SK-N-SH (cell line): ENCODE measurements at regions not wholly inside any gene's neighbourhood (a gene's known extent, or its start where the extent isn't known, plus 50 kb on each side); places are given as distances from the start of the nearest gene placed in this dataset.

Source experiments
- CTCF ChIA-PET: fragments of 300-600, 350-600 bp; formaldehyde crosslinking; extraction: SDS; loops from one replicate; lab custom pipeline; 2021; lab: Yijun Ruan, JAX
- POLR2A ChIA-PET: fragments of 350-600 bp; sonication (Branson Sonifier 250); formaldehyde crosslinking; extraction: SDS; loops from one replicate; lab custom pipeline; 2020; ENCODE audit warnings: antibody characterized with exemption, inconsistent platforms; lab: Yijun Ruan, JAX
- DNase-seq: peaks from one replicate; pipeline ENCODE4 v3.0.0; 2012
- H2AFZ ChIP-seq: fragments of 200-600 bp; sonication (generic); 2 replicates; pipeline ENCODE4 v1.8.1; 2016; ENCODE audit warnings: antibody characterized with exemption, mild to moderate bottlenecking, low read depth
- H3F3A ChIP-seq: fragments of 200-600 bp; sonication (generic); replicated peaks from 2 replicates; pipeline ENCODE3; 2016; ENCODE audit warnings: antibody characterized with exemption, mild to moderate bottlenecking; ENCODE audit not compliant: insufficient read depth
- H3K27ac ChIP-seq, 2 experiments: fragments of 200-500 bp in 1 of 2; fragments of 200-600 bp in 1 of 2; sonication (Bioruptor generic) in 1 of 2; sonication (generic), shearing (Covaris generic) in 1 of 2; 2 replicates each; pipeline versions ENCODE4 v1.5.1 to v1.6.1; 2014 to 2016; ENCODE audit warnings: low read depth in 2 of 2, inconsistent platforms in 1 of 2, low read length in 1 of 2, mild to moderate bottlenecking in 1 of 2, mixed read lengths in 1 of 2
- H3K27me3 ChIP-seq: fragments of 200-600 bp; sonication (generic), shearing (Covaris generic); 2 replicates; pipeline ENCODE4 v1.6.1; 2016; ENCODE audit warnings: mixed run types; ENCODE audit not compliant: insufficient read depth
- H3K36me3 ChIP-seq, 2 experiments: fragments of 200-500 bp in 1 of 2; fragments of 200-600 bp in 1 of 2; sonication (Bioruptor generic) in 1 of 2; sonication (generic) in 1 of 2; replicated peaks in 1 of 2; 2 replicates each; pipeline versions ENCODE3 to v1.5.1; 2014 to 2016; ENCODE audit warnings: low read length in 1 of 2, mild to moderate bottlenecking in 1 of 2; ENCODE audit not compliant: insufficient read depth in 2 of 2, control insufficient read depth in 1 of 2
- H3K4me1 ChIP-seq, 2 experiments: fragments of 200-500 bp in 1 of 2; fragments of 200-600 bp in 1 of 2; sonication (Bioruptor generic) in 1 of 2; sonication (generic), shearing (Covaris generic) in 1 of 2; 2 replicates each; pipeline versions ENCODE4 v1.5.1 to v1.6.1; 2014 to 2016; ENCODE audit warnings: low read depth in 1 of 2, low read length in 1 of 2, mixed run types in 1 of 2; ENCODE audit not compliant: insufficient read depth in 2 of 2, control insufficient read depth in 1 of 2
- H3K4me2 ChIP-seq: fragments of 200-600 bp; sonication (generic), shearing (Covaris generic); 2 replicates; pipeline ENCODE4 v1.6.1; 2017; ENCODE audit warnings: mixed run types
- H3K4me3 ChIP-seq, 2 experiments: fragments of 200-500 bp in 1 of 2; fragments of 200-600 bp in 1 of 2; sonication (Bioruptor generic) in 1 of 2; sonication (generic), shearing (Covaris generic) in 1 of 2; 2 replicates each; pipeline versions ENCODE4 v1.5.1 to v1.8.1; 2014 to 2016; ENCODE audit warnings: low read depth in 2 of 2, inconsistent platforms in 1 of 2, low read length in 1 of 2, mild to moderate bottlenecking in 1 of 2, mixed read lengths in 1 of 2, moderate library complexity in 1 of 2
- H3K79me2 ChIP-seq: fragments of 200-600 bp; sonication (generic); 2 replicates; pipeline ENCODE4 v1.8.1; 2017; ENCODE audit warnings: mild to moderate bottlenecking; ENCODE audit not compliant: insufficient read depth
- H3K9ac ChIP-seq: fragments of 200-600 bp; sonication (generic); 2 replicates; pipeline ENCODE4 v1.6.1; 2017; ENCODE audit warnings: mixed run types
- H3K9me2 ChIP-seq: fragments of 200-600 bp; sonication (generic); 2 replicates; pipeline ENCODE4 v1.6.1; 2017; ENCODE audit warnings: mixed run types
- H3K9me3 ChIP-seq: fragments of 200-600 bp; sonication (generic); 2 replicates; pipeline ENCODE4 v1.6.1; 2017; ENCODE audit warnings: mixed run types, mild to moderate bottlenecking, moderate library complexity
- H4K20me1 ChIP-seq: fragments of 200-600 bp; sonication (generic); 2 replicates; pipeline ENCODE4 v1.6.1; 2017; ENCODE audit warnings: mild to moderate bottlenecking, mixed run types; ENCODE audit not compliant: insufficient read depth
- CHD2 ChIP-seq: fragments of 150-350 bp; IDR thresholded peaks from 2 replicates; pipeline ENCODE4 v1.6.1; 2018; ENCODE audit warnings: low read length; ENCODE audit not compliant: partially characterized antibody
- ELF1 ChIP-seq: IDR thresholded peaks from 2 replicates; pipeline ENCODE4 v1.4.0; 2012
- EP300 ChIP-seq, 2 experiments: IDR thresholded peaks; 2 replicates each; pipeline versions ENCODE4 v1.4.0 to v1.6.1; 2012; ENCODE audit warnings: borderline replicate concordance in 1 of 2, low read depth in 1 of 2, low read length in 1 of 2
- EZH2phosphoT487 ChIP-seq: fragments of 200-600 bp; sonication (generic); IDR thresholded peaks from 2 replicates; pipeline ENCODE4 v1.6.1; 2017; ENCODE audit warnings: low read depth, mixed run types, mild to moderate bottlenecking, antibody characterized with exemption, moderate library complexity, borderline replicate concordance
- FOSL2 ChIP-seq: IDR thresholded peaks from 2 replicates; pipeline ENCODE4 v1.4.0; 2012; ENCODE audit warnings: low read depth, mild to moderate bottlenecking, moderate library complexity, borderline replicate concordance
- GATA2 ChIP-seq: sonication (generic); formaldehyde crosslinking; IDR thresholded peaks from 2 replicates; pipeline ENCODE4 v1.5.0; 2020; ENCODE audit warnings: mild to moderate bottlenecking, missing genetic modification reagents
- MXI1 ChIP-seq: IDR thresholded peaks from 2 replicates; pipeline ENCODE4 v1.6.1; 2012; ENCODE audit warnings: mild to moderate bottlenecking, low read depth, low read length, improper control_type of control experiment
- RFX5 ChIP-seq: IDR thresholded peaks from 2 replicates; pipeline ENCODE4 v1.6.1; 2012; ENCODE audit warnings: mild to moderate bottlenecking, improper control_type of control experiment, low read length
- SMC3 ChIP-seq: IDR thresholded peaks from 2 replicates; pipeline ENCODE4 v1.6.1; 2012; ENCODE audit warnings: low read depth, low read length, improper control_type of control experiment
- TCF12 ChIP-seq: IDR thresholded peaks from 2 replicates; pipeline ENCODE4 v1.4.0; 2012
- TEAD4 ChIP-seq: IDR thresholded peaks from 2 replicates; pipeline ENCODE4 v1.4.0; 2012; ENCODE audit warnings: mild to moderate bottlenecking, borderline replicate concordance; ENCODE audit not compliant: insufficient read depth
- WGBS: methylation state at CpG from one replicate; pipeline ENCODE4 v1.1.6; 2017; ENCODE audit warnings: low lambda C conversion rate; 5-methylcytosine and 5-hydroxymethylcytosine counted together
- TF ChIP-seq, protein P1 (sequence below): IDR thresholded peaks from 2 replicates; pipeline ENCODE4 v1.4.0; 2012; ENCODE audit warnings: low read depth
- TF ChIP-seq, protein P2 (sequence below): IDR thresholded peaks from 2 replicates; pipeline ENCODE4 v1.6.1; 2012; ENCODE audit warnings: mild to moderate bottlenecking, low read depth, low read length, moderate library complexity
- TF ChIP-seq, protein P3 (sequence below): fragments of 150-350 bp; IDR thresholded peaks from 2 replicates; pipeline ENCODE4 v1.6.1; 2017; ENCODE audit warnings: antibody characterized with exemption, low read length, low read depth, borderline replicate concordance
- TF ChIP-seq, protein P4 (sequence below): fragments of 200-600 bp; sonication (generic); IDR thresholded peaks from 2 replicates; pipeline ENCODE4 v1.6.1; 2017; ENCODE audit warnings: antibody characterized with exemption, mild to moderate bottlenecking, moderate library complexity
- TF ChIP-seq, protein P5 (sequence below): IDR thresholded peaks from 2 replicates; pipeline ENCODE4 v1.4.0; 2012; ENCODE audit warnings: low read depth, borderline replicate concordance
- TF ChIP-seq, protein P6 (sequence below): IDR thresholded peaks from 2 replicates; pipeline ENCODE4; 2012
- TF ChIP-seq, protein P7 (sequence below): IDR thresholded peaks from 2 replicates; pipeline ENCODE4 v1.4.0; 2012; ENCODE audit warnings: low read depth, borderline replicate concordance

DNA sequence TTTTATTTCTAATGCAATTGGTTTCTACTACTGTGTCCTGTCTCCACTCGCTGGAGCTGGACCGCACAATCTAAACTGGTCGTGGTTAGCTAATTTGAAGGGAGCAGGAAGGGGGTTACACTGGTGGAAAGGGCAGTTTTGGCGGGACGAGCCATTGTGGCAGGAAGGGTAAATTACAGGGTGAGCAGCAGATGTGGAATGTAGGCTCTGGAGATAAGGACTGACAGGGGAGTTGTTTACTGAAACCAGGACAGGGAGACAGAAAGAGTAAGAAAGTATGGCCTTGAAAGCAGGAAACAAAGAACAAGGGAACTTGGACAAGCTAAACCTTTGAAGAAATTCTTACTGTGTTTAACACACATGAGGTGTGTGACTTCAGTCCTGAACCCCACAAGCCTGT lies 147.8 kb downstream of the ATXN7L3B start:
- Histone ChIP-seq H3K4me2 (no peak overlapping the region), H3F3A (no peaks in the 10 kb centered on the region), H3K27me3 (no peaks in the 10 kb centered on the region), H3K36me3 (no peaks in the 10 kb centered on the region), H3K9me2 (no peaks in the 10 kb centered on the region), H3K4me1 (no peaks in the 10 kb centered on the region), H3K9me3 (no peaks in the 10 kb centered on the region), H2AFZ (no peak overlapping the region), H3K79me2 (no peaks in the 10 kb centered on the region), H4K20me1 (no peaks in the 10 kb centered on the region), H3K9ac (no peak overlapping the region), H3K4me3 (no peak overlapping the region), H3K27ac (no peak overlapping the region)
- DNase-seq, result no peak
- 32% methylated on average over 5 of the region's 5 CpGs for WGBS
- TF ChIP-seq, protein P1, sequence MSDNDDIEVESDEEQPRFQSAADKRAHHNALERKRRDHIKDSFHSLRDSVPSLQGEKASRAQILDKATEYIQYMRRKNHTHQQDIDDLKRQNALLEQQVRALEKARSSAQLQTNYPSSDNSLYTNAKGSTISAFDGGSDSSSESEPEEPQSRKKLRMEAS, result no peak
- TF ChIP-seq MXI1, result no peak
- TF ChIP-seq RFX5, result no peak
- TF ChIP-seq ELF1, result no peak
- TF ChIP-seq, protein P2, sequence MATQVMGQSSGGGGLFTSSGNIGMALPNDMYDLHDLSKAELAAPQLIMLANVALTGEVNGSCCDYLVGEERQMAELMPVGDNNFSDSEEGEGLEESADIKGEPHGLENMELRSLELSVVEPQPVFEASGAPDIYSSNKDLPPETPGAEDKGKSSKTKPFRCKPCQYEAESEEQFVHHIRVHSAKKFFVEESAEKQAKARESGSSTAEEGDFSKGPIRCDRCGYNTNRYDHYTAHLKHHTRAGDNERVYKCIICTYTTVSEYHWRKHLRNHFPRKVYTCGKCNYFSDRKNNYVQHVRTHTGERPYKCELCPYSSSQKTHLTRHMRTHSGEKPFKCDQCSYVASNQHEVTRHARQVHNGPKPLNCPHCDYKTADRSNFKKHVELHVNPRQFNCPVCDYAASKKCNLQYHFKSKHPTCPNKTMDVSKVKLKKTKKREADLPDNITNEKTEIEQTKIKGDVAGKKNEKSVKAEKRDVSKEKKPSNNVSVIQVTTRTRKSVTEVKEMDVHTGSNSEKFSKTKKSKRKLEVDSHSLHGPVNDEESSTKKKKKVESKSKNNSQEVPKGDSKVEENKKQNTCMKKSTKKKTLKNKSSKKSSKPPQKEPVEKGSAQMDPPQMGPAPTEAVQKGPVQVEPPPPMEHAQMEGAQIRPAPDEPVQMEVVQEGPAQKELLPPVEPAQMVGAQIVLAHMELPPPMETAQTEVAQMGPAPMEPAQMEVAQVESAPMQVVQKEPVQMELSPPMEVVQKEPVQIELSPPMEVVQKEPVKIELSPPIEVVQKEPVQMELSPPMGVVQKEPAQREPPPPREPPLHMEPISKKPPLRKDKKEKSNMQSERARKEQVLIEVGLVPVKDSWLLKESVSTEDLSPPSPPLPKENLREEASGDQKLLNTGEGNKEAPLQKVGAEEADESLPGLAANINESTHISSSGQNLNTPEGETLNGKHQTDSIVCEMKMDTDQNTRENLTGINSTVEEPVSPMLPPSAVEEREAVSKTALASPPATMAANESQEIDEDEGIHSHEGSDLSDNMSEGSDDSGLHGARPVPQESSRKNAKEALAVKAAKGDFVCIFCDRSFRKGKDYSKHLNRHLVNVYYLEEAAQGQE, result no peak
- TF ChIP-seq SMC3, result no peak
- TF ChIP-seq EZH2phosphoT487, result no peak
- TF ChIP-seq, protein P3, sequence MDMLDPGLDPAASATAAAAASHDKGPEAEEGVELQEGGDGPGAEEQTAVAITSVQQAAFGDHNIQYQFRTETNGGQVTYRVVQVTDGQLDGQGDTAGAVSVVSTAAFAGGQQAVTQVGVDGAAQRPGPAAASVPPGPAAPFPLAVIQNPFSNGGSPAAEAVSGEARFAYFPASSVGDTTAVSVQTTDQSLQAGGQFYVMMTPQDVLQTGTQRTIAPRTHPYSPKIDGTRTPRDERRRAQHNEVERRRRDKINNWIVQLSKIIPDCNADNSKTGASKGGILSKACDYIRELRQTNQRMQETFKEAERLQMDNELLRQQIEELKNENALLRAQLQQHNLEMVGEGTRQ, result no peak
- TF ChIP-seq CHD2, result no peak
- TF ChIP-seq EP300 (IDR thresholded peaks at IDR 0.05; ENCODE audit: borderline replicate concordance in 1 of 2, low read depth in 1 of 2, low read length in 1 of 2), result no peak
- no peak for TF ChIP-seq FOSL2
- no peak for TF ChIP-seq TCF12
- no peak for TF ChIP-seq GATA2
- TF ChIP-seq, protein P4, sequence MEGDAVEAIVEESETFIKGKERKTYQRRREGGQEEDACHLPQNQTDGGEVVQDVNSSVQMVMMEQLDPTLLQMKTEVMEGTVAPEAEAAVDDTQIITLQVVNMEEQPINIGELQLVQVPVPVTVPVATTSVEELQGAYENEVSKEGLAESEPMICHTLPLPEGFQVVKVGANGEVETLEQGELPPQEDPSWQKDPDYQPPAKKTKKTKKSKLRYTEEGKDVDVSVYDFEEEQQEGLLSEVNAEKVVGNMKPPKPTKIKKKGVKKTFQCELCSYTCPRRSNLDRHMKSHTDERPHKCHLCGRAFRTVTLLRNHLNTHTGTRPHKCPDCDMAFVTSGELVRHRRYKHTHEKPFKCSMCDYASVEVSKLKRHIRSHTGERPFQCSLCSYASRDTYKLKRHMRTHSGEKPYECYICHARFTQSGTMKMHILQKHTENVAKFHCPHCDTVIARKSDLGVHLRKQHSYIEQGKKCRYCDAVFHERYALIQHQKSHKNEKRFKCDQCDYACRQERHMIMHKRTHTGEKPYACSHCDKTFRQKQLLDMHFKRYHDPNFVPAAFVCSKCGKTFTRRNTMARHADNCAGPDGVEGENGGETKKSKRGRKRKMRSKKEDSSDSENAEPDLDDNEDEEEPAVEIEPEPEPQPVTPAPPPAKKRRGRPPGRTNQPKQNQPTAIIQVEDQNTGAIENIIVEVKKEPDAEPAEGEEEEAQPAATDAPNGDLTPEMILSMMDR, result no peak
- TF ChIP-seq, protein P5, sequence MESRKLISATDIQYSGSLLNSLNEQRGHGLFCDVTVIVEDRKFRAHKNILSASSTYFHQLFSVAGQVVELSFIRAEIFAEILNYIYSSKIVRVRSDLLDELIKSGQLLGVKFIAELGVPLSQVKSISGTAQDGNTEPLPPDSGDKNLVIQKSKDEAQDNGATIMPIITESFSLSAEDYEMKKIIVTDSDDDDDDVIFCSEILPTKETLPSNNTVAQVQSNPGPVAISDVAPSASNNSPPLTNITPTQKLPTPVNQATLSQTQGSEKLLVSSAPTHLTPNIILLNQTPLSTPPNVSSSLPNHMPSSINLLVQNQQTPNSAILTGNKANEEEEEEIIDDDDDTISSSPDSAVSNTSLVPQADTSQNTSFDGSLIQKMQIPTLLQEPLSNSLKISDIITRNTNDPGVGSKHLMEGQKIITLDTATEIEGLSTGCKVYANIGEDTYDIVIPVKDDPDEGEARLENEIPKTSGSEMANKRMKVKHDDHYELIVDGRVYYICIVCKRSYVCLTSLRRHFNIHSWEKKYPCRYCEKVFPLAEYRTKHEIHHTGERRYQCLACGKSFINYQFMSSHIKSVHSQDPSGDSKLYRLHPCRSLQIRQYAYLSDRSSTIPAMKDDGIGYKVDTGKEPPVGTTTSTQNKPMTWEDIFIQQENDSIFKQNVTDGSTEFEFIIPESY, result no peak
- no peak for TF ChIP-seq TEAD4
- TF ChIP-seq, protein P6, sequence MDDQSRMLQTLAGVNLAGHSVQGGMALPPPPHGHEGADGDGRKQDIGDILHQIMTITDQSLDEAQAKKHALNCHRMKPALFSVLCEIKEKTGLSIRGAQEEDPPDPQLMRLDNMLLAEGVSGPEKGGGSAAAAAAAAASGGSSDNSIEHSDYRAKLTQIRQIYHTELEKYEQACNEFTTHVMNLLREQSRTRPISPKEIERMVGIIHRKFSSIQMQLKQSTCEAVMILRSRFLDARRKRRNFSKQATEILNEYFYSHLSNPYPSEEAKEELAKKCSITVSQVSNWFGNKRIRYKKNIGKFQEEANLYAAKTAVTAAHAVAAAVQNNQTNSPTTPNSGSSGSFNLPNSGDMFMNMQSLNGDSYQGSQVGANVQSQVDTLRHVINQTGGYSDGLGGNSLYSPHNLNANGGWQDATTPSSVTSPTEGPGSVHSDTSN, result no peak
- TF ChIP-seq, protein P7, sequence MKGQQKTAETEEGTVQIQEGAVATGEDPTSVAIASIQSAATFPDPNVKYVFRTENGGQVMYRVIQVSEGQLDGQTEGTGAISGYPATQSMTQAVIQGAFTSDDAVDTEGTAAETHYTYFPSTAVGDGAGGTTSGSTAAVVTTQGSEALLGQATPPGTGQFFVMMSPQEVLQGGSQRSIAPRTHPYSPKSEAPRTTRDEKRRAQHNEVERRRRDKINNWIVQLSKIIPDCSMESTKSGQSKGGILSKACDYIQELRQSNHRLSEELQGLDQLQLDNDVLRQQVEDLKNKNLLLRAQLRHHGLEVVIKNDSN, result no peak
- ChIA-PET CTCF (interaction anchor here (0.6 kb wide), 1 partner anchor 100 kb away, joined by 3 read pairs; no protein-coding TSS in a partner anchor), POLR2A (no interaction called here)
